ENCODE measurements at regions not wholly inside any gene's neighbourhood (a gene's known extent, or its start where the extent isn't known, plus 50 kb on each side); places are given as distances from the start of the nearest gene placed in this dataset.
"Not testable (repeated sequence)": the region's sequence is repeated elsewhere in the genome, so short reads cannot be mapped to it uniquely, and the experiment has no call there.

DNA sequence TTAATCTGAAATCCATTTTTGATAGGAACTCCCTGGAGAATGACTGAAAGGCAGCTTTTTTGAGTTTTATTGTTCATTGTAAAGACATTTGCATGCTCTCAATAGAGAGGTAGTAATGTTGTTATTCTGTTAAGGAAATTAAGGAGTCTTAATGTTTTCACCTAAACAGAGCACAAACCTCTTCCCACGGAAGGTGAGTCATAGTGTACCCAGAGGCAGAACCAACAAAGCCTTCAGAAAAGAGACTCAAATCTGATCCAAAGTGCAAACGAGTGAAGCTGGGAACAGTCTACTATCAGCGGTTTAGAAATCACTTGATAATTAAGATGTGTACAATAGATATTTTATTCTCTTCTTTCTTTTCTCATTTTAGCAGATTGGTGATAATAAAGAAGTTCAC, 470.5 kb downstream of the PLK2 start:
- TF ChIP-seq, protein P1, sequence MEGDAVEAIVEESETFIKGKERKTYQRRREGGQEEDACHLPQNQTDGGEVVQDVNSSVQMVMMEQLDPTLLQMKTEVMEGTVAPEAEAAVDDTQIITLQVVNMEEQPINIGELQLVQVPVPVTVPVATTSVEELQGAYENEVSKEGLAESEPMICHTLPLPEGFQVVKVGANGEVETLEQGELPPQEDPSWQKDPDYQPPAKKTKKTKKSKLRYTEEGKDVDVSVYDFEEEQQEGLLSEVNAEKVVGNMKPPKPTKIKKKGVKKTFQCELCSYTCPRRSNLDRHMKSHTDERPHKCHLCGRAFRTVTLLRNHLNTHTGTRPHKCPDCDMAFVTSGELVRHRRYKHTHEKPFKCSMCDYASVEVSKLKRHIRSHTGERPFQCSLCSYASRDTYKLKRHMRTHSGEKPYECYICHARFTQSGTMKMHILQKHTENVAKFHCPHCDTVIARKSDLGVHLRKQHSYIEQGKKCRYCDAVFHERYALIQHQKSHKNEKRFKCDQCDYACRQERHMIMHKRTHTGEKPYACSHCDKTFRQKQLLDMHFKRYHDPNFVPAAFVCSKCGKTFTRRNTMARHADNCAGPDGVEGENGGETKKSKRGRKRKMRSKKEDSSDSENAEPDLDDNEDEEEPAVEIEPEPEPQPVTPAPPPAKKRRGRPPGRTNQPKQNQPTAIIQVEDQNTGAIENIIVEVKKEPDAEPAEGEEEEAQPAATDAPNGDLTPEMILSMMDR (conservative IDR thresholded peaks at IDR 0.05; ENCODE audit: low read depth, low read length) = no peak
- H3K4me3 ChIP-seq (ENCODE audit: low read depth, low read length) = no peak overlapping the region
- peak; percentile 43 for DNase-seq (ENCODE audit: low read depth)

DNA sequence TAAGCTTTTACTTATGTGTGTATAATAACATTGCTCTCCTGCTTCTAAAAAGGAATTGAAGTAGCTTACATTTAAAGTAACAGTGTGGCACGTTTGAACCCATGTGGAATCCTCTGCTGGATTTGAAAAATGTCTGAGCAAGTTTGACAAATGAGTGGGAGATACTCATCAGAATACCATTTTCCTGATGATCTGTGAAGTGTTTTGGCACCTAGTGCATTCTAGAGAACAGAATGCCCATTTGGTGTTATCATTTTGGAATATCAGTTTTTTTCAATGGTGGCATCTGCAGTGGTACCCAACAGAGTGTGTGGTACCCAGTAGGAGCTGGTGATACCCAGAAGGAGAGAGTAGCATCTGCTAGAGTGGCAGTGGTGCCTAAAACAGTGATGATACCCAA, 471.1 kb downstream of the PLK2 start:
- TF ChIP-seq, protein P1 (conservative IDR thresholded peaks at IDR 0.05; ENCODE audit: low read depth, low read length) = no peak
- H3K4me3 ChIP-seq (ENCODE audit: low read depth, low read length) = no peak overlapping the region
- no peak for DNase-seq (ENCODE audit: low read depth)

DNA sequence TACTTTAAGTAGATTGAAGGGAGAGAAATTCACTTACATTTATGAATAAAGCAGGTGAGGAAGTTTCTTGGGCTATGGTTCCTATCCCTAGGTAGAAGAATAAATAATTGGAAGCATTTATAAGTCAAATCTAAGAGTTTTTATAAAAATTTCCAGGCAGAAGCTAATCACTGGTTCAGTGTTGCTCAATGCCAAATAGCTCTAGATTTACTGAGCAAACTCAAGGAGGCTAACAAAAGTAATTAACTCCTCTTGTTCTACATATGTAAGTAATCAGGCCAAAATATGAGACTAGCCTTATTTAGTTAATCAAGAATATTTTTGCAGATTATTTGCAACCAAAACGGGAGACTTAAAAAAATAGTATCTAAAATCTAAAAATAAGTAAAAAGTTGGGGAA, 472.3 kb downstream of the PLK2 start:
- TF ChIP-seq, protein P1 (conservative IDR thresholded peaks at IDR 0.05; ENCODE audit: low read depth, low read length) = no peak
- no peak for DNase-seq (ENCODE audit: low read depth)
- no peak overlapping the region for H3K4me3 ChIP-seq (ENCODE audit: low read depth, low read length)

DNA sequence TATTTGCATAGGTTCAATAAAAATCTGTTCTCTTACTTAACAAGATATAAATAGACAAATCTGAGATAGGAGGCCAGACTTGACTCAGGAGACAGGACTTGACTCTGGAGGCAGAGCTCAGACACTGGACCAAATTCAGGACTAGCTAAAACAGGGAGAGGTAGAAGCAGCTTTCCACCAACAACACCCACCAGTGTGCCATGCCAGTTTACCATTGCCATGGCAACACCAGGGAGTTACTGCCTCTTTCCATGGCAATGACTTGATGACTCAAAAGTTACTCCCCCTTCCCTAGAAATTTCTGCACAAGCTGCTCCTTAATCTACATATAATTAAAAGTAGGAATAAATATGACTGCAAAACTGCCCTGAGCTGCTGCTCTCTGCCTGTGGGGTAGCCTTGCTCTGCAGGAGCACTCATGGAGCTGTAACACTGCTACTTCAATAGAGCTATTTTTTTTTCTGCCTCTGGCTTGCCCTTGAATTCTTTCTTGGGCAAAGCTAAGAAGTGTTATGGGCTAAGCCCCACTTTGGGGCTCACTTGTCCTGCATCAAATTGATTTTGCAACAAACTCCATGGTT, 473.0 kb downstream of the PLK2 start:
- H3K4me3 ChIP-seq (ENCODE audit: low read depth, low read length) = no peak overlapping the region
- TF ChIP-seq, protein P1 (conservative IDR thresholded peaks at IDR 0.05; ENCODE audit: low read depth, low read length) = no peak
- DNase-seq (ENCODE audit: low read depth) = peak; percentile 16

DNA sequence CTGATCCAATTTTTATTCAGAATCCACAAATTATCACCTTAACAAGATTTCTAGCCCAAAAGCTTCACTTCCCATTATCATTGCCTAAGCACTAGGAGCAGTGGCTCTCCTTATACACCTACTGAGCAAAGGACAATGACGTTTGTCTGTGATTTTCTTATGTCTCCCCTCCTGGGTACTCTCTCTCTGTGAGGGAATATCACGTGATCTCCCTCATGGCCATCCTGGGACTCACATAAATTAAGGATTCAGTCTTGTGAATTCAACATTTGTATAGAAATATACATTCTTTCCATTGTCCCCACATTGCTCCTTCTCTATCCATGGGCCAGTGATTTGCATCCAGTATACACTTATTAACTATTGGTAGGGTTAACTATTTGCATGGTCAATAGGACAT, 476.5 kb downstream of the PLK2 start:
- H3K4me3 ChIP-seq (ENCODE audit: low read depth, low read length) = no peak overlapping the region
- TF ChIP-seq, protein P1 (conservative IDR thresholded peaks at IDR 0.05; ENCODE audit: low read depth, low read length) = no peak
- no peak for DNase-seq (ENCODE audit: low read depth)

DNA sequence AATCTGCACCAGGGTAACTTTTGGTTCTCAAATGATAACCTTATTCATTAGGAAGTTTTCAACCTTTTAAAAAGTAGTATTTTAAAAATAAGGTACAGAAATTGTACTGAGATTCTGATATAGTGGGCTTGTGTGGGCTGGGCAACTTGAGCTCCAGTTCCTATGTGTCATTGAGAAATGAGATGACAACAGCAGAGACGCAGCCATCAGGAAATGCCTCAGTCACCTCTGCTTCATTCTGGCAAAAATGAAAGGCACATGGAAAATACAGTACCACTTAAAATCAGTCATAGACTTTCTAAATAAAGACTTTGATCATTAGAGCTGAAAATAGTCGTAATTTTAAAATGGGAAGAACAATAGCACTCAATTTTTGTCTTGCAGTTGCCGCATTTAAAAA, 480.2 kb downstream of the PLK2 start:
- H3K4me3 ChIP-seq (ENCODE audit: low read depth, low read length) = no peak overlapping the region
- TF ChIP-seq, protein P1 (conservative IDR thresholded peaks at IDR 0.05; ENCODE audit: low read depth, low read length) = no peak
- no peak for DNase-seq (ENCODE audit: low read depth)

DNA sequence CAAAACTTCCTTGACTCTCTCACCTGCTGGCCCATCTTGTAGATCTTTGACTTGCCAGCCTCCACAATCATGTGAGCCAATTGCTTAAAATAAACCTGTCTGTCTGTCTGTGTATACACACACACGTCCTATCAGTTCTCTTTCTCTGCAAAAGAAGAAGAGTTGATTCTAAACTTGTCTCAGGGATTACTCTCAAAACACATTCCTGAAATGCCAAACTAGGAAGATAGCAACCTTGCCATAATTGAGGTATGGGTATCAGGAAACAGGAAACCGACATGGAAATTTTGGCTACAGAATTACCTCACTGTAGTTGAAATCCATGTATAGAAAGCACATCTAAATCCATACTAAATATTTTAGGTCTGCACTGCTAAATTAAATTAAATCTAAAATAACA, 483.4 kb downstream of the PLK2 start:
- peak; percentile 7 for DNase-seq (ENCODE audit: low read depth)
- no peak overlapping the region for H3K4me3 ChIP-seq (ENCODE audit: low read depth, low read length)
- TF ChIP-seq, protein P1 (conservative IDR thresholded peaks at IDR 0.05; ENCODE audit: low read depth, low read length) = no peak

DNA sequence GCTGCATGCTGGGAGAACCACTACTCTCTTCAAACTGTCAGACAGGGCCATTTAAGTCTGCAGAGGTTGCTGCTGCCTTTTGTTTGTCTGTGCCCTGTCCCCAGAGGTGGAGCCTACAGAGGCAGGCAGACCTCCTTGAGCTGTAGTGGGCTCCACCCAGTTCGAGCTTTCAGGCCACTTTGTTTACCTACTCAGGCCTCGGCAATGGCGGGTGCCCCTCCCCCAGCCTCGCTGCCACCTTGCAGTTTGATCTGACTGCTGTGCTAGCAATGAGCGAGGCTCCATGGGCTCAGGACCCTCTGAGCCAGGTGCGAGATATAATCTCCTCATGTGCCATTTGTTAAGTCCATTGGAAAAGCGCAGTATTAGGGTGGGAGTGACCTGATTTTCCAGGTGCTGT, 487.8 kb downstream of the PLK2 start:
- DNase-seq (ENCODE audit: low read depth); H3K4me3 ChIP-seq (ENCODE audit: low read depth, low read length): not testable (repeated sequence)
